ENCODE measurements at regions not wholly inside any gene's neighbourhood (a gene's known extent, or its start where the extent isn't known, plus 50 kb on each side); places are given as distances from the start of the nearest gene placed in this dataset.
"Not testable (repeated sequence)": the region's sequence is repeated elsewhere in the genome, so short reads cannot be mapped to it uniquely, and the experiment has no call there.

- ChIA-PET CTCF (no interaction called here), POLR2A (ENCODE audit: low non-redundant PET) (no interaction called here)
- no peaks in the 10 kb centered on the region for H3K9me3 ChIP-seq (ENCODE audit: low read depth, low read length, poor library complexity, severe bottlenecking)
These were observed 235.0 kb downstream of the SUCLG1 start for GRCh38 chr2:84224121-84224520.

GRCh38 chr2:84223191-84223590 is 235.9 kb downstream of the SUCLG1 start:
- Histone ChIP-seq H3K4me1 (ENCODE audit: insufficient read depth, low read length, poor library complexity, severe bottlenecking) (no peaks in the 10 kb centered on the region), H3K27me3 (replicated peaks; ENCODE audit: insufficient read depth, low read depth, low read length, poor library complexity) (no peaks in the 10 kb centered on the region), H3K36me3 (ENCODE audit: insufficient read depth, low read length, poor library complexity, severe bottlenecking) (no peaks in the 10 kb centered on the region), H3K27ac (ENCODE audit: low read depth, low read length, poor library complexity, severe bottlenecking) (no peak overlapping the region), H3K4me3 (ENCODE audit: low read depth, low read length, poor library complexity, severe bottlenecking) (no peak overlapping the region), H3K9me3 (ENCODE audit: low read depth, low read length, poor library complexity, severe bottlenecking) (no peaks in the 10 kb centered on the region)
- intact Hi-C loops (cut with micrococcal nuclease; ENCODE audit: unreplicated experiment), result no loop called here
- TF ChIP-seq, protein P1, sequence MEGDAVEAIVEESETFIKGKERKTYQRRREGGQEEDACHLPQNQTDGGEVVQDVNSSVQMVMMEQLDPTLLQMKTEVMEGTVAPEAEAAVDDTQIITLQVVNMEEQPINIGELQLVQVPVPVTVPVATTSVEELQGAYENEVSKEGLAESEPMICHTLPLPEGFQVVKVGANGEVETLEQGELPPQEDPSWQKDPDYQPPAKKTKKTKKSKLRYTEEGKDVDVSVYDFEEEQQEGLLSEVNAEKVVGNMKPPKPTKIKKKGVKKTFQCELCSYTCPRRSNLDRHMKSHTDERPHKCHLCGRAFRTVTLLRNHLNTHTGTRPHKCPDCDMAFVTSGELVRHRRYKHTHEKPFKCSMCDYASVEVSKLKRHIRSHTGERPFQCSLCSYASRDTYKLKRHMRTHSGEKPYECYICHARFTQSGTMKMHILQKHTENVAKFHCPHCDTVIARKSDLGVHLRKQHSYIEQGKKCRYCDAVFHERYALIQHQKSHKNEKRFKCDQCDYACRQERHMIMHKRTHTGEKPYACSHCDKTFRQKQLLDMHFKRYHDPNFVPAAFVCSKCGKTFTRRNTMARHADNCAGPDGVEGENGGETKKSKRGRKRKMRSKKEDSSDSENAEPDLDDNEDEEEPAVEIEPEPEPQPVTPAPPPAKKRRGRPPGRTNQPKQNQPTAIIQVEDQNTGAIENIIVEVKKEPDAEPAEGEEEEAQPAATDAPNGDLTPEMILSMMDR (conservative IDR thresholded peaks at IDR 0.05; ENCODE audit: low read depth, low read length), result no peak
- CTCF ChIA-PET, result no interaction called here
- no peak for DNase-seq (ENCODE audit: low spot score)
- BruUV-seq (replicated peaks), result no TSS peak
- POLR2A ChIA-PET (ENCODE audit: low non-redundant PET), result no interaction called here

More at GRCh38 chr2:84224121-84224520, 235.0 kb downstream of the SUCLG1 start:
- Histone ChIP-seq H3K36me3 (ENCODE audit: insufficient read depth, low read length, poor library complexity, severe bottlenecking) (no peaks in the 10 kb centered on the region), H3K27me3 (replicated peaks; ENCODE audit: insufficient read depth, low read depth, low read length, poor library complexity) (no peaks in the 10 kb centered on the region), H3K4me3 (ENCODE audit: low read depth, low read length, poor library complexity, severe bottlenecking) (no peak overlapping the region), H3K4me1 (ENCODE audit: insufficient read depth, low read length, poor library complexity, severe bottlenecking) (no peaks in the 10 kb centered on the region), H3K27ac (ENCODE audit: low read depth, low read length, poor library complexity, severe bottlenecking) (no peak overlapping the region)
- intact Hi-C loops (cut with micrococcal nuclease; ENCODE audit: unreplicated experiment), result no loop called here
- no peak for DNase-seq (ENCODE audit: low spot score)
- TF ChIP-seq, protein P1 (conservative IDR thresholded peaks at IDR 0.05; ENCODE audit: low read depth, low read length), result no peak
- TF ChIP-seq EZH2 (IDR thresholded peaks at IDR 0.05; ENCODE audit: borderline replicate concordance, low read depth, low read length, poor library complexity, severe bottlenecking), result no peak
- BruUV-seq (replicated peaks), result no TSS peak

- H3K27me3 ChIP-seq (replicated peaks; ENCODE audit: insufficient read depth, low read depth, low read length, poor library complexity); BruUV-seq (replicated peaks); intact Hi-C loops (cut with micrococcal nuclease; ENCODE audit: unreplicated experiment); H3K36me3 ChIP-seq (ENCODE audit: insufficient read depth, low read length, poor library complexity, severe bottlenecking); H3K4me3 ChIP-seq (ENCODE audit: low read depth, low read length, poor library complexity, severe bottlenecking); POLR2A ChIA-PET (ENCODE audit: low non-redundant PET); CTCF ChIA-PET; H3K9me3 ChIP-seq (ENCODE audit: low read depth, low read length, poor library complexity, severe bottlenecking); H3K27ac ChIP-seq (ENCODE audit: low read depth, low read length, poor library complexity, severe bottlenecking); DNase-seq (ENCODE audit: low spot score); H3K4me1 ChIP-seq (ENCODE audit: insufficient read depth, low read length, poor library complexity, severe bottlenecking): not testable (repeated sequence)
These were observed 238.0 kb downstream of the SUCLG1 start for GRCh38 chr2:84221102-84221501.

DNA sequence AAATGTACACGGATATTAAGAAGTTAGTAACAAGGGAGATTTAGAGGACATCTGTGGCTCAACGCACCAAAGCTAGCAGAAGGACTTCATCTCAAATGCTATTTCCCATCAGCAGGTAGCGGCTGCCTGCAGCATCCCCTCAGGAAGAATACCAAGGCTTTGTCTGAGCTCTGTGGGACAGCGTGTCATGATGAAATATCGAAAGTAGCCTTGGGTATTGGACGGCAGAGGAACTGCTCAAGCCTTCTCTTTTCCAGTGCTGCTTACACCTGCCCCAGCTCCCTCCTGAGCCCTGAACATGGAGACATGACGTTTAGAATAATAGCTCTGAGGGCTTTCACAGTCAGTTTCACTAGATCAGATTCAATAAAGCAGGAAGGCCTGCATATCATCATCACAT is 241.6 kb downstream of the SUCLG1 start:
- Histone ChIP-seq H3K4me1 (ENCODE audit: insufficient read depth, low read length, poor library complexity, severe bottlenecking) (no peaks in the 10 kb centered on the region), H3K27me3 (replicated peaks; ENCODE audit: insufficient read depth, low read depth, low read length, poor library complexity) (no peaks in the 10 kb centered on the region), H3K36me3 (ENCODE audit: insufficient read depth, low read length, poor library complexity, severe bottlenecking) (no peaks in the 10 kb centered on the region), H3K9me3 (ENCODE audit: low read depth, low read length, poor library complexity, severe bottlenecking) (no peaks in the 10 kb centered on the region), H3K27ac (ENCODE audit: low read depth, low read length, poor library complexity, severe bottlenecking) (no peak overlapping the region), H3K4me3 (ENCODE audit: low read depth, low read length, poor library complexity, severe bottlenecking) (no peak overlapping the region)
- TF ChIP-seq EZH2 (IDR thresholded peaks at IDR 0.05; ENCODE audit: borderline replicate concordance, low read depth, low read length, poor library complexity, severe bottlenecking), result no peak
- TF ChIP-seq, protein P1 (conservative IDR thresholded peaks at IDR 0.05; ENCODE audit: low read depth, low read length), result no peak
- no peak for DNase-seq (ENCODE audit: low spot score)
- ChIA-PET CTCF (no interaction called here), POLR2A (ENCODE audit: low non-redundant PET) (no interaction called here)
- intact Hi-C loops (cut with micrococcal nuclease; ENCODE audit: unreplicated experiment), result no loop called here
- no TSS peak for BruUV-seq (replicated peaks)

Measured in A673 (cell line).